ENCODE measurements at regions not wholly inside any gene's neighbourhood (a gene's known extent, or its start where the extent isn't known, plus 50 kb on each side); places are given as distances from the start of the nearest gene placed in this dataset.

GRCh38 chr11:106286881-106287504 lies 209.5 kb downstream of the AASDHPPT start:
- TF ChIP-seq CTCF (conservative IDR thresholded peaks at IDR 0.05) (no peak), ZFX (IDR thresholded peaks at IDR 0.05) (no peak)
